GM12878 (cell line): ENCODE measurements at regions not wholly inside any gene's neighbourhood (a gene's known extent, or its start where the extent isn't known, plus 50 kb on each side); places are given as distances from the start of the nearest gene placed in this dataset.

Experiments
- EGR1 ChIP-seq, 2 experiments: IDR thresholded peaks; 1 replicate in 1 of 2; 2 replicates in 1 of 2; pipeline ENCODE4 v1.6.1; 2011 to 2012; ENCODE audit warnings: low read depth in 2 of 2, low read length in 2 of 2, borderline replicate concordance in 1 of 2, mild to moderate bottlenecking in 1 of 2, moderate library complexity in 1 of 2
- FOXK2 ChIP-seq: fragments of 450-650 bp; IDR thresholded peaks from 2 replicates; pipeline ENCODE4 v1.6.1; 2017; ENCODE audit warnings: mild to moderate bottlenecking, moderate library complexity
- HDGF ChIP-seq: fragments of 450-650 bp; IDR thresholded peaks from 2 replicates; pipeline ENCODE4 v1.6.1; 2016; ENCODE audit warnings: antibody characterized with exemption
- POLR2A ChIP-seq: IDR thresholded peaks from 2 replicates; pipeline ENCODE4 v1.6.1; 2011; ENCODE audit warnings: low read depth, mild to moderate bottlenecking, low read length
- POLR2AphosphoS5 ChIP-seq: IDR thresholded peaks from 2 replicates; pipeline ENCODE4 v1.6.1; 2011; ENCODE audit warnings: mild to moderate bottlenecking, low read length, inconsistent platforms
- RAD21 ChIP-seq: IDR thresholded peaks from 2 replicates; pipeline ENCODE4 v1.6.1; 2011; ENCODE audit warnings: mild to moderate bottlenecking, low read depth, low read length, moderate library complexity; ENCODE audit not compliant: insufficient read depth
- RFX5 ChIP-seq: IDR thresholded peaks from 2 replicates; pipeline ENCODE4 v1.6.1; 2011; ENCODE audit warnings: low read depth, low read length, improper control_type of control experiment
- TF ChIP-seq, protein P1 (sequence below): fragments of 450-650 bp; IDR thresholded peaks from 2 replicates; pipeline ENCODE4 v1.6.1; 2017; ENCODE audit warnings: mild to moderate bottlenecking
- TF ChIP-seq, protein P2 (sequence below): fragments of 450-650 bp; IDR thresholded peaks from 2 replicates; pipeline ENCODE4 v1.6.1; 2016; ENCODE audit warnings: mild to moderate bottlenecking, moderate library complexity, borderline replicate concordance
- TF ChIP-seq, protein P3 (sequence below), 3 experiments: IDR thresholded peaks in 2 of 3; conservative IDR thresholded peaks in 1 of 3; 2 replicates each; pipeline ENCODE4 v1.5.1; 2011; ENCODE audit warnings: low read depth in 3 of 3, low read length in 3 of 3, mild to moderate bottlenecking in 3 of 3, control low read depth in 2 of 3, moderate library complexity in 2 of 3, inconsistent platforms in 1 of 3, mixed read lengths in 1 of 3; ENCODE audit not compliant: control insufficient read depth in 2 of 3, insufficient read depth in 1 of 3; ENCODE audit errors: extremely low read depth in 1 of 3
- TF ChIP-seq, protein P4 (sequence below): fragments of 450-650 bp; formaldehyde crosslinking; IDR thresholded peaks from 2 replicates; pipeline ENCODE4 v1.4.0; 2020; ENCODE audit warnings: mild to moderate bottlenecking, moderate library complexity
- TF ChIP-seq, protein P5 (sequence below): fragments of 450-650 bp; IDR thresholded peaks from 2 replicates; pipeline ENCODE4 v1.6.1; 2017; ENCODE audit warnings: mild to moderate bottlenecking, moderate library complexity

DNA sequence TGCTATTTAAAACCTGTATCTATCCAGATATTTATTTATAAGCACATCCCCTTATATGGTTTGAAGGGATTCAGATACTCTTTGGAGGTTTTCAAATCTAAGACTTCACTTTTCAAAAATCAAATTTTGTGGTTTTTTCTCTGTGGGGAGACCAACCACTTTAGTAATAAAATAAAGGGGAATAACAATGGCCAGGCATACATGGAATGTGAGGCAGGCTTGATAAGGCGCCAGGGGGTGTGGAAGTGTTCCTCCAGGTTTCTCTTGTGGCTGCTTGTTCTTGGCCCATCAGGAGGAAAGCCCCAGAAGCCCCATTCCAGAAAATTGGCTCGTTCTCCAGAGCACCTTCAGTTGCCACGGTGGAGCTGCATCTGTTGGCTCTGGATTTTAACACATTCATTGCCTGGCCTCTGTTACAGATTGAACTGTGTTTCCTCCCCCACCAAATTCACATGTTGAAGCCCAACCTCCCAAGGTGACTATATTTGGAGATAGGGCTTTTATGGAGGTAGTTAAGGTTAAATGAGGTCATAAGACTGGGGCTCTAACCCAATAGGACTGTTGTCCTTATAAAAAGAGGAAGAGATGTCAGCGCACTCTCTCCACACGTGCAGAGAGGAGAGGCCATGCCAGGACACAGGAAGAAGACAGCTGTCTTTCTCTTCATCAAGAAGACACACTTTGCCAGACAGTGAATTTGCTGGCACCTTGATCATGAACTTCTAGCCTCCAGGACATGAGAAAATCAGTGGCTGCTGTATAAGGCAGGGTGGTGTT, 195.9 kb downstream of the TMEM38B start:
- TF ChIP-seq, protein P1, sequence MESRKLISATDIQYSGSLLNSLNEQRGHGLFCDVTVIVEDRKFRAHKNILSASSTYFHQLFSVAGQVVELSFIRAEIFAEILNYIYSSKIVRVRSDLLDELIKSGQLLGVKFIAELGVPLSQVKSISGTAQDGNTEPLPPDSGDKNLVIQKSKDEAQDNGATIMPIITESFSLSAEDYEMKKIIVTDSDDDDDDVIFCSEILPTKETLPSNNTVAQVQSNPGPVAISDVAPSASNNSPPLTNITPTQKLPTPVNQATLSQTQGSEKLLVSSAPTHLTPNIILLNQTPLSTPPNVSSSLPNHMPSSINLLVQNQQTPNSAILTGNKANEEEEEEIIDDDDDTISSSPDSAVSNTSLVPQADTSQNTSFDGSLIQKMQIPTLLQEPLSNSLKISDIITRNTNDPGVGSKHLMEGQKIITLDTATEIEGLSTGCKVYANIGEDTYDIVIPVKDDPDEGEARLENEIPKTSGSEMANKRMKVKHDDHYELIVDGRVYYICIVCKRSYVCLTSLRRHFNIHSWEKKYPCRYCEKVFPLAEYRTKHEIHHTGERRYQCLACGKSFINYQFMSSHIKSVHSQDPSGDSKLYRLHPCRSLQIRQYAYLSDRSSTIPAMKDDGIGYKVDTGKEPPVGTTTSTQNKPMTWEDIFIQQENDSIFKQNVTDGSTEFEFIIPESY: no peak
- TF ChIP-seq HDGF (no peak), FOXK2 (no peak), RAD21 (no peak), POLR2AphosphoS5 (no peak), EGR1 (IDR thresholded peaks at IDR 0.05; ENCODE audit: borderline replicate concordance in 1 of 2, low read depth in 2 of 2, low read length in 2 of 2) (no peak), RFX5 (no peak), POLR2A (no peak)
- TF ChIP-seq, protein P2, sequence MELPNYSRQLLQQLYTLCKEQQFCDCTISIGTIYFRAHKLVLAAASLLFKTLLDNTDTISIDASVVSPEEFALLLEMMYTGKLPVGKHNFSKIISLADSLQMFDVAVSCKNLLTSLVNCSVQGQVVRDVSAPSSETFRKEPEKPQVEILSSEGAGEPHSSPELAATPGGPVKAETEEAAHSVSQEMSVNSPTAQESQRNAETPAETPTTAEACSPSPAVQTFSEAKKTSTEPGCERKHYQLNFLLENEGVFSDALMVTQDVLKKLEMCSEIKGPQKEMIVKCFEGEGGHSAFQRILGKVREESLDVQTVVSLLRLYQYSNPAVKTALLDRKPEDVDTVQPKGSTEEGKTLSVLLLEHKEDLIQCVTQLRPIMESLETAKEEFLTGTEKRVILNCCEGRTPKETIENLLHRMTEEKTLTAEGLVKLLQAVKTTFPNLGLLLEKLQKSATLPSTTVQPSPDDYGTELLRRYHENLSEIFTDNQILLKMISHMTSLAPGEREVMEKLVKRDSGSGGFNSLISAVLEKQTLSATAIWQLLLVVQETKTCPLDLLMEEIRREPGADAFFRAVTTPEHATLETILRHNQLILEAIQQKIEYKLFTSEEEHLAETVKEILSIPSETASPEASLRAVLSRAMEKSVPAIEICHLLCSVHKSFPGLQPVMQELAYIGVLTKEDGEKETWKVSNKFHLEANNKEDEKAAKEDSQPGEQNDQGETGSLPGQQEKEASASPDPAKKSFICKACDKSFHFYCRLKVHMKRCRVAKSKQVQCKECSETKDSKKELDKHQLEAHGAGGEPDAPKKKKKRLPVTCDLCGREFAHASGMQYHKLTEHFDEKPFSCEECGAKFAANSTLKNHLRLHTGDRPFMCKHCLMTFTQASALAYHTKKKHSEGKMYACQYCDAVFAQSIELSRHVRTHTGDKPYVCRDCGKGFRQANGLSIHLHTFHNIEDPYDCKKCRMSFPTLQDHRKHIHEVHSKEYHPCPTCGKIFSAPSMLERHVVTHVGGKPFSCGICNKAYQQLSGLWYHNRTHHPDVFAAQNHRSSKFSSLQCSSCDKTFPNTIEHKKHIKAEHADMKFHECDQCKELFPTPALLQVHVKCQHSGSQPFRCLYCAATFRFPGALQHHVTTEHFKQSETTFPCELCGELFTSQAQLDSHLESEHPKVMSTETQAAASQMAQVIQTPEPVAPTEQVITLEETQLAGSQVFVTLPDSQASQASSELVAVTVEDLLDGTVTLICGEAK: no peak
- TF ChIP-seq, protein P3, sequence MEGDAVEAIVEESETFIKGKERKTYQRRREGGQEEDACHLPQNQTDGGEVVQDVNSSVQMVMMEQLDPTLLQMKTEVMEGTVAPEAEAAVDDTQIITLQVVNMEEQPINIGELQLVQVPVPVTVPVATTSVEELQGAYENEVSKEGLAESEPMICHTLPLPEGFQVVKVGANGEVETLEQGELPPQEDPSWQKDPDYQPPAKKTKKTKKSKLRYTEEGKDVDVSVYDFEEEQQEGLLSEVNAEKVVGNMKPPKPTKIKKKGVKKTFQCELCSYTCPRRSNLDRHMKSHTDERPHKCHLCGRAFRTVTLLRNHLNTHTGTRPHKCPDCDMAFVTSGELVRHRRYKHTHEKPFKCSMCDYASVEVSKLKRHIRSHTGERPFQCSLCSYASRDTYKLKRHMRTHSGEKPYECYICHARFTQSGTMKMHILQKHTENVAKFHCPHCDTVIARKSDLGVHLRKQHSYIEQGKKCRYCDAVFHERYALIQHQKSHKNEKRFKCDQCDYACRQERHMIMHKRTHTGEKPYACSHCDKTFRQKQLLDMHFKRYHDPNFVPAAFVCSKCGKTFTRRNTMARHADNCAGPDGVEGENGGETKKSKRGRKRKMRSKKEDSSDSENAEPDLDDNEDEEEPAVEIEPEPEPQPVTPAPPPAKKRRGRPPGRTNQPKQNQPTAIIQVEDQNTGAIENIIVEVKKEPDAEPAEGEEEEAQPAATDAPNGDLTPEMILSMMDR (IDR thresholded peaks at IDR 0.05 in 2 of 3, conservative IDR thresholded peaks at IDR 0.05 in 1 of 3; ENCODE audit: control insufficient read depth in 2 of 3, extremely low read depth in 1 of 3, insufficient read depth in 1 of 3, low read depth in 3 of 3, low read length in 3 of 3): no peak
- TF ChIP-seq, protein P4, sequence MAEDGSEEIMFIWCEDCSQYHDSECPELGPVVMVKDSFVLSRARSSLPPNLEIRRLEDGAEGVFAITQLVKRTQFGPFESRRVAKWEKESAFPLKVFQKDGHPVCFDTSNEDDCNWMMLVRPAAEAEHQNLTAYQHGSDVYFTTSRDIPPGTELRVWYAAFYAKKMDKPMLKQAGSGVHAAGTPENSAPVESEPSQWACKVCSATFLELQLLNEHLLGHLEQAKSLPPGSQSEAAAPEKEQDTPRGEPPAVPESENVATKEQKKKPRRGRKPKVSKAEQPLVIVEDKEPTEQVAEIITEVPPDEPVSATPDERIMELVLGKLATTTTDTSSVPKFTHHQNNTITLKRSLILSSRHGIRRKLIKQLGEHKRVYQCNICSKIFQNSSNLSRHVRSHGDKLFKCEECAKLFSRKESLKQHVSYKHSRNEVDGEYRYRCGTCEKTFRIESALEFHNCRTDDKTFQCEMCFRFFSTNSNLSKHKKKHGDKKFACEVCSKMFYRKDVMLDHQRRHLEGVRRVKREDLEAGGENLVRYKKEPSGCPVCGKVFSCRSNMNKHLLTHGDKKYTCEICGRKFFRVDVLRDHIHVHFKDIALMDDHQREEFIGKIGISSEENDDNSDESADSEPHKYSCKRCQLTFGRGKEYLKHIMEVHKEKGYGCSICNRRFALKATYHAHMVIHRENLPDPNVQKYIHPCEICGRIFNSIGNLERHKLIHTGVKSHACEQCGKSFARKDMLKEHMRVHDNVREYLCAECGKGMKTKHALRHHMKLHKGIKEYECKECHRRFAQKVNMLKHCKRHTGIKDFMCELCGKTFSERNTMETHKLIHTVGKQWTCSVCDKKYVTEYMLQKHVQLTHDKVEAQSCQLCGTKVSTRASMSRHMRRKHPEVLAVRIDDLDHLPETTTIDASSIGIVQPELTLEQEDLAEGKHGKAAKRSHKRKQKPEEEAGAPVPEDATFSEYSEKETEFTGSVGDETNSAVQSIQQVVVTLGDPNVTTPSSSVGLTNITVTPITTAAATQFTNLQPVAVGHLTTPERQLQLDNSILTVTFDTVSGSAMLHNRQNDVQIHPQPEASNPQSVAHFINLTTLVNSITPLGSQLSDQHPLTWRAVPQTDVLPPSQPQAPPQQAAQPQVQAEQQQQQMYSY (CRISPR knock-in tag): no peak
- TF ChIP-seq, protein P5, sequence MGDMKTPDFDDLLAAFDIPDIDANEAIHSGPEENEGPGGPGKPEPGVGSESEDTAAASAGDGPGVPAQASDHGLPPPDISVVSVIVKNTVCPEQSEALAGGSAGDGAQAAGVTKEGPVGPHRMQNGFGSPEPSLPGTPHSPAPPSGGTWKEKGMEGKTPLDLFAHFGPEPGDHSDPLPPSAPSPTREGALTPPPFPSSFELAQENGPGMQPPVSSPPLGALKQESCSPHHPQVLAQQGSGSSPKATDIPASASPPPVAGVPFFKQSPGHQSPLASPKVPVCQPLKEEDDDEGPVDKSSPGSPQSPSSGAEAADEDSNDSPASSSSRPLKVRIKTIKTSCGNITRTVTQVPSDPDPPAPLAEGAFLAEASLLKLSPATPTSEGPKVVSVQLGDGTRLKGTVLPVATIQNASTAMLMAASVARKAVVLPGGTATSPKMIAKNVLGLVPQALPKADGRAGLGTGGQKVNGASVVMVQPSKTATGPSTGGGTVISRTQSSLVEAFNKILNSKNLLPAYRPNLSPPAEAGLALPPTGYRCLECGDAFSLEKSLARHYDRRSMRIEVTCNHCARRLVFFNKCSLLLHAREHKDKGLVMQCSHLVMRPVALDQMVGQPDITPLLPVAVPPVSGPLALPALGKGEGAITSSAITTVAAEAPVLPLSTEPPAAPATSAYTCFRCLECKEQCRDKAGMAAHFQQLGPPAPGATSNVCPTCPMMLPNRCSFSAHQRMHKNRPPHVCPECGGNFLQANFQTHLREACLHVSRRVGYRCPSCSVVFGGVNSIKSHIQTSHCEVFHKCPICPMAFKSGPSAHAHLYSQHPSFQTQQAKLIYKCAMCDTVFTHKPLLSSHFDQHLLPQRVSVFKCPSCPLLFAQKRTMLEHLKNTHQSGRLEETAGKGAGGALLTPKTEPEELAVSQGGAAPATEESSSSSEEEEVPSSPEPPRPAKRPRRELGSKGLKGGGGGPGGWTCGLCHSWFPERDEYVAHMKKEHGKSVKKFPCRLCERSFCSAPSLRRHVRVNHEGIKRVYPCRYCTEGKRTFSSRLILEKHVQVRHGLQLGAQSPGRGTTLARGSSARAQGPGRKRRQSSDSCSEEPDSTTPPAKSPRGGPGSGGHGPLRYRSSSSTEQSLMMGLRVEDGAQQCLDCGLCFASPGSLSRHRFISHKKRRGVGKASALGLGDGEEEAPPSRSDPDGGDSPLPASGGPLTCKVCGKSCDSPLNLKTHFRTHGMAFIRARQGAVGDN: no peak
